Tibial artery (tissue), 4 donors: ENCODE measurements at regions not wholly inside any gene's neighbourhood (a gene's known extent, or its start where the extent isn't known, plus 50 kb on each side); places are given as distances from the start of the nearest gene placed in this dataset.
A peak's percentile ranks its signal among the peaks of the same experiment; 100 is the strongest.

Experiments used
- DNase-seq, 2 donors: peaks; one replicate each; pipeline ENCODE4 v3.0.0-alpha.2; 2019
- H3K27ac ChIP-seq, 2 donors: fragments of 200-600 bp; sonication (generic) in 1 of 2; 1 replicate in 1 of 2; 2 replicates in 1 of 2; pipeline ENCODE4 v1.5.1; 2018 to 2019; ENCODE audit warnings: mild to moderate bottlenecking in 1 of 2
- H3K27me3 ChIP-seq, 2 donors: fragments of 200-600 bp; sonication (generic) in 1 of 2; one replicate each; pipeline versions ENCODE4 v1.5.1 to v1.6.0; 2016 to 2019
- H3K36me3 ChIP-seq, 3 donors: fragments of 200-600 bp; sonication (generic) in 2 of 3; one replicate each; pipeline ENCODE4 v1.5.1; 2016 to 2019; ENCODE audit warnings: mild to moderate bottlenecking in 2 of 3
- H3K4me1 ChIP-seq, 4 donors: fragments of 200-600 bp; sonication (generic) in 2 of 4; 1 replicate in 3 of 4; 2 replicates in 1 of 4; pipeline ENCODE4 v1.5.1; 2016 to 2019
- H3K4me3 ChIP-seq, 2 donors: fragments of 200-600 bp; sonication (generic) in 1 of 2; 1 replicate in 1 of 2; 2 replicates in 1 of 2; pipeline ENCODE4 v1.5.1; 2018 to 2019; ENCODE audit warnings: mild to moderate bottlenecking in 2 of 2
- H3K9me3 ChIP-seq, 3 donors: fragments of 200-600 bp; sonication (generic) in 1 of 3; one replicate each; pipeline ENCODE4 v1.5.1; 2016 to 2019
- intact Hi-C: fragments of 100-400 bp; cut with DNase I; formaldehyde crosslinking; loops from one replicate; pipeline ENCODE4 v1.15.0; 2023; ENCODE audit warnings: low total_unique reads
- TF ChIP-seq, protein P1 (sequence below), 2 experiments: fragments of 200-600 bp in 1 of 2; fragments of 450-650 bp in 1 of 2; IDR thresholded peaks; one replicate each; pipeline ENCODE4 v1.5.1; 2017 to 2019; ENCODE audit warnings: antibody characterized with exemption in 2 of 2, mild to moderate bottlenecking in 1 of 2, moderate library complexity in 1 of 2

DNA sequence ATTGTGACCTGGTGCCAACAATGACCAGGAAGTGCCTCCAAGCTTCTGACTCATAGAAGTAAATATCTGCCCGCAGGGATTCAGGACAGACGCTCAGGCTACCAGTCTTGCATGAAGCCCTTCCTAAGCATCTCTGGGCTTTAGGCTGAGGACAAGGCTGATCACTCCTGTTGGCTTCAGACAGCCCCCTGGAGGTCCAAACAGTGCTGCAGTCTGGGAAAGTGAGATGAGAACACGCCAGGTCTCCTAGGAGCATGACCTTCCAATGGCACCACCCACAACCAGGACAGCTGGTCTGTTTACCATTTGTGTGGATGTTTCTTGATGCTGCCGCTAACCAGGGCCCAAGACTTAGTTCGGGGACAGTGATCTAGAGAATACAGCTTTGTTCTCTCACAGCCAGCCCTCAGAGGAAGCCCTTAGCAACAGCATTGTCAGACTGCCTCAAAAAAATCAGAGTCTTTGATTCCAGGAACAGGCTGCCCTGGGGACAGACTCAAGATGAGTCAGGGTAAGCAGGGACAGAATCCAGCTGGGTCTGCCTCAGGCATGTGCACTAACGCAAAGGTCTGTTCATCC lies 111.2 kb downstream of the ZNF280B start:
- DNase-seq = peak in 1 of 2 donors; percentile 46
- Histone ChIP-seq H3K4me1 (no peaks in the 10 kb centered on the region), H3K27me3 (peaks cover 0 to 18% of the 10 kb centered on the region in 2 donors), H3K36me3 (no peaks in the 10 kb centered on the region), H3K4me3 (no peak overlapping the region), H3K27ac (no peak overlapping the region), H3K9me3 (peaks cover 0 to 3% (median 0%) of the 10 kb centered on the region in 3 donors)
- intact Hi-C loops = no loop called here
- TF ChIP-seq, protein P1, sequence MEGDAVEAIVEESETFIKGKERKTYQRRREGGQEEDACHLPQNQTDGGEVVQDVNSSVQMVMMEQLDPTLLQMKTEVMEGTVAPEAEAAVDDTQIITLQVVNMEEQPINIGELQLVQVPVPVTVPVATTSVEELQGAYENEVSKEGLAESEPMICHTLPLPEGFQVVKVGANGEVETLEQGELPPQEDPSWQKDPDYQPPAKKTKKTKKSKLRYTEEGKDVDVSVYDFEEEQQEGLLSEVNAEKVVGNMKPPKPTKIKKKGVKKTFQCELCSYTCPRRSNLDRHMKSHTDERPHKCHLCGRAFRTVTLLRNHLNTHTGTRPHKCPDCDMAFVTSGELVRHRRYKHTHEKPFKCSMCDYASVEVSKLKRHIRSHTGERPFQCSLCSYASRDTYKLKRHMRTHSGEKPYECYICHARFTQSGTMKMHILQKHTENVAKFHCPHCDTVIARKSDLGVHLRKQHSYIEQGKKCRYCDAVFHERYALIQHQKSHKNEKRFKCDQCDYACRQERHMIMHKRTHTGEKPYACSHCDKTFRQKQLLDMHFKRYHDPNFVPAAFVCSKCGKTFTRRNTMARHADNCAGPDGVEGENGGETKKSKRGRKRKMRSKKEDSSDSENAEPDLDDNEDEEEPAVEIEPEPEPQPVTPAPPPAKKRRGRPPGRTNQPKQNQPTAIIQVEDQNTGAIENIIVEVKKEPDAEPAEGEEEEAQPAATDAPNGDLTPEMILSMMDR (IDR thresholded peaks at IDR 0.05) = no peak

GRCh38 chr22:22397875-22398524 lies 110.5 kb downstream of the ZNF280B start:
- no peak for DNase-seq
- Histone ChIP-seq H3K9me3 (peaks cover 0 to 3% (median 0%) of the 10 kb centered on the region in 3 donors), H3K27ac (no peak overlapping the region), H3K27me3 (peaks cover 0 to 18% of the 10 kb centered on the region in 2 donors), H3K4me1 (no peaks in the 10 kb centered on the region), H3K36me3 (no peaks in the 10 kb centered on the region), H3K4me3 (no peak overlapping the region)
- intact Hi-C loops = no loop called here
- TF ChIP-seq, protein P1 (IDR thresholded peaks at IDR 0.05) = no peak

- TF ChIP-seq, protein P1 (IDR thresholded peaks at IDR 0.05) = no peak
These were observed 109.8 kb downstream of the ZNF280B start for GRCh38 chr22:22398530-22399327.

GRCh38 chr22:22400099-22400498 lies 108.4 kb downstream of the ZNF280B start:
- H3K27ac ChIP-seq = no peak overlapping the region
- H3K4me1 ChIP-seq = no peaks in the 10 kb centered on the region
- no peaks in the 10 kb centered on the region for H3K36me3 ChIP-seq
- intact Hi-C loops = no loop called here
- no peaks in the 10 kb centered on the region for H3K9me3 ChIP-seq
- TF ChIP-seq, protein P1 (IDR thresholded peaks at IDR 0.05) = no peak
- no peak overlapping the region for H3K4me3 ChIP-seq
- peaks cover 0 to 18% of the 10 kb centered on the region in 2 donors for H3K27me3 ChIP-seq
- peak in 1 of 2 donors; percentile 41 for DNase-seq

More at GRCh38 chr22:22398530-22399327, 109.8 kb downstream of the ZNF280B start:
- no peaks in the 10 kb centered on the region for H3K4me1 ChIP-seq
- no peak for DNase-seq
- H3K36me3 ChIP-seq = no peaks in the 10 kb centered on the region
- H3K9me3 ChIP-seq = peaks cover 0 to 3% (median 0%) of the 10 kb centered on the region in 3 donors
- peaks cover 0 to 18% of the 10 kb centered on the region in 2 donors for H3K27me3 ChIP-seq
- intact Hi-C loops = no loop called here
- no peak overlapping the region for H3K4me3 ChIP-seq
- no peak overlapping the region for H3K27ac ChIP-seq

GRCh38 chr22:22400964-22401363 lies 107.6 kb downstream of the ZNF280B start:
- Histone ChIP-seq H3K27me3 (peaks cover 0 to 18% of the 10 kb centered on the region in 2 donors), H3K9me3 (no peaks in the 10 kb centered on the region), H3K4me3 (no peak overlapping the region), H3K27ac (no peak overlapping the region), H3K4me1 (no peaks in the 10 kb centered on the region), H3K36me3 (no peaks in the 10 kb centered on the region)
- intact Hi-C loops = no loop called here
- no peak for DNase-seq
- TF ChIP-seq, protein P1 (IDR thresholded peaks at IDR 0.05) = no peak
